ENCODE measurements at regions not wholly inside any gene's neighbourhood (a gene's known extent, or its start where the extent isn't known, plus 50 kb on each side); places are given as distances from the start of the nearest gene placed in this dataset.
"Not testable (repeated sequence)": the region's sequence is repeated elsewhere in the genome, so short reads cannot be mapped to it uniquely, and the experiment has no call there.

- intact Hi-C loops (cut with DNase I): no loop called here
- no peak for DNase-seq (ENCODE audit: missing footprints)
- no peak for ATAC-seq
Observed at GRCh38 chr7:9149499-9150082, 716.2 kb downstream of the NXPH1 start.

DNA sequence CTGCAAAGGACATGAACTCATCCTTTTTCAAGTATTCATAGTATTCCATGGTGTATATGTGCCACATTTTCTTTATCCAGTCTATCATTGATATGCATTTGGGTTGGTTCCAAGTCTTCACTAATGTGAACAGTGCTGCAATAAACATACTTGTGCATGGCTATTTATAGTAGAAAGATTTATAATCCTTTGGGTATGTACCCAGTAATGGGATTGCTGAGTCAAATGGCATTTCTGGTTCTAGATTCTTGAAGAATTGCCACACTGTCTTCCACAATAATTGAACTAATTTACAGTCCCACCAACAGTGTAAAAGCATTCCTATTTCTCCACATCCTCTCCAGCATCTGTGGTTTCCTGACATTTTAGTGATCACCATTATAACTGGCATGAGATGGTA lies 730.3 kb downstream of the NXPH1 start:
- ATAC-seq; intact Hi-C loops (cut with DNase I); DNase-seq (ENCODE audit: missing footprints): not testable (repeated sequence)

DNA sequence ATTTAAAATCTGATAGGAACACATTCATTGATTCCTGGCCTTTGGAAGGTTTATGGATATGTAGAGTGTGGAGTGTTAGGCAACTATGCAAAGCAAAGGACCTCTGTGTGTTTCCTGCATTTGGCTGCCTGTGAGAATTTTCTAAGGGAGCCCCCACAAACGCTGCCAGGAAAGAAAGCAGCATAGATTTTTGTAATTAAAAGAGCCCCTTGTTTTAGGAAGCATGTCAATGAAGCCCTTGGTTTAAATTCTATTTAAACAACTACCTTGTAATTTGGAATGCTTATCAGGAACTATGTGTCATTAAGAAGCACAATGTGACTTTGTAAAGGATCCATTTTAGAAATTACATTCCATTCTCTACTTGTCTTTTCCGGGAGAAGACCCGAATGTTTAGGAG lies 742.5 kb downstream of the NXPH1 start:
- DNase-seq (ENCODE audit: missing footprints) (no peak), ATAC-seq (no peak)
- intact Hi-C loops (cut with DNase I): no loop called here

DNA sequence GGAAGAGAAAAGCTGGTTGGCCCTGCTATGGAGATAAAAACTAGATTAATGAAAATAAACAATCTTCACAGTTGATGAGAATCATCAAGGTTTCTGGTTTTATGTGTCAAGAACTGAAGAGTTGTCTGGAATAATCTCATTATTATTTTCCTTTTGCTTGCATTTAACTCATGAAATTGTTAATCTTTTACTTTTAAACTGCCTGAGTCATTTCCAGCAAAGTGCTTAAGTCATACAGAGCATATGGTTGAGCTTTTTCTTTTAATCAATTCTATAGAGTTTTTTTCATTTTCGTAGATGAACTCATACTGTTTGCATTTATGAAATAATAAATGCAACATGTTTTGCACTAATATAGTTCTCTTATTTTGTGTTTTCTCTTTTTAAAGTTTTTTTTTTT lies 747.9 kb downstream of the NXPH1 start:
- intact Hi-C loops (cut with DNase I): no loop called here
- DNase-seq (ENCODE audit: missing footprints) (no peak), ATAC-seq (no peak)

GRCh38 chr7:9186730-9187129 lies 753.3 kb downstream of the NXPH1 start:
- DNase-seq (ENCODE audit: missing footprints) (no peak), ATAC-seq (no peak)
- intact Hi-C loops (cut with DNase I): no loop called here

DNA sequence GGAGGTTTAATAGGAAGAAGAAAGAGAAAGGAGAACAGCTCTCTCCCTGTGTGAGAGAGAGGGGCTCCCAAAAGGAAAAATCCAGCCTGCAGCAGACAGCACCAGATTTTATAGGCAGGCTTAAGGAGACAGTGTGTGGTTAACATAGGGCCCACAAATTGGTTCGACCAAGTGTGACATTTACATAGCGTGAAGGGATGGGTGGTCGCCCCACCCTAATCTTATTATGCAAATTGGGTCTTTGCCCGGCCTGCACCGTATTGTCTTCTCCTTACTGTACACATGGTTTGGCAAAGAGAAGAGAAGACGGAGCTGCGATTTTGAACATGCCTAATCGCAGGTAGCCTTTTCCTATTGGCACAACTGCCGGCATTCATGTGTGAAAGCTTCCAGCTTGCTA lies 756.3 kb downstream of the NXPH1 start:
- intact Hi-C loops (cut with DNase I): no loop called here
- ATAC-seq: no peak
- no peak for DNase-seq (ENCODE audit: missing footprints)

- intact Hi-C loops (cut with DNase I): no loop called here
- DNase-seq (ENCODE audit: missing footprints): no peak
- no peak for ATAC-seq
Observed at GRCh38 chr7:9192969-9193368, 759.6 kb downstream of the NXPH1 start.

DNA sequence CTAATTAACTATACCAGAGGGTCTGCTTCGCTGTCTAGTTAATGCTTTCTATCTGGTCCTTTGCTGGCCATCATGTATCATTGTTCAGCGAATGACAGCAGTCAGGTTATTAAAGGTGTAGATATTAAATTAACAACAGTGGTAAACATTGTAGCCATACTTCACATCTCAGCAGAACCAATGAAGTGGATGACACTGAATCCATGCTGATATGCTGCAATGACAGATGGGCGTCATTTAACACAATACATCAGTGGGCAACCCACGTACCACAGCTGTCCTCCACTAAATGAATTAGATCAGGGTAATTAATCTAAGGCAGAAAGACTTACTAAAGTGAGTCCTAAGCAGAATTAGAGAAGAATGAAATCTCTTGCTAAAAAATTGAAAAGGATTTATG lies 767.2 kb downstream of the NXPH1 start:
- DNase-seq (ENCODE audit: missing footprints) (no peak), ATAC-seq (no peak)
- intact Hi-C loops (cut with DNase I): no loop called here

DNA sequence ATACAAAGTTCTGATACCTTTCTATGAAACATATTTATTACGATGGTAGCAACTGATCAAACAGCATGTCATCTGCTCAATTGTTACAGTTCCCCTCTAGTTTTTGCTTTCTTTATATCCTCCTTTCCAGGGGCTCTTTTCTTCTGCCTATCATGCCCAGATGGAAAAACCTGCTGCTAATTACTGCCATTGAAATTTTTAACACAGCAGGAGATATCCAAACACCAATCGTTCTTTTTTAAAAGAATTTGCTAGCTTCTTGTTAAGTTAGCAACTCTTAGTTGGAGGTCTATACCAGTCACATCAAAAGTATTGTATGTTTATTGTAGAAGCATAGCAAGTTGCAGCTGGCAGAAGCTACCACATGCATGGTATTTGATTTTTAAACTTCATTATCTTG lies 768.5 kb downstream of the NXPH1 start:
- ATAC-seq: no peak
- intact Hi-C loops (cut with DNase I): no loop called here
- no peak for DNase-seq (ENCODE audit: missing footprints)

- DNase-seq (ENCODE audit: missing footprints) (no peak), ATAC-seq (no peak)
- intact Hi-C loops (cut with DNase I): no loop called here
Observed at GRCh38 chr7:9204571-9204970, 771.2 kb downstream of the NXPH1 start.

DNA sequence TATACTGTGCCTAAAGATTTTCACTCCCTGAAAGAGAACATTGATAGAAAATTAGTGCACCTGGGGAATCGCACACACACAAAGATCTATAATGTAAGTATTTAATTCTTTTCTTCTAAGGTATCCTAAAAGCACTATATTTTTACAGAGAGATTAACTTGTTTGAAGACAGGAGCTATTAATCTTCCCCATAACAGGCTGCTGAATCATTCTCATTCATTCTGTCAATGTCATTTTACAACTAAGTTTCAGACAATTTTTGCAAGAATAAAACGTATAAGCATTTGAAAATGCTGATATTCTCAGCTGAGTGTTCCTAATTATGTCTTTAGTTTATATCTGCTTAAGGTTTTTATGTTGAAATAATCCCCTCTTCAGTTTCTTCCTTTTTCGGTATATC lies 776.7 kb downstream of the NXPH1 start:
- no peak for DNase-seq (ENCODE audit: missing footprints)
- intact Hi-C loops (cut with DNase I): no loop called here
- no peak for ATAC-seq

GRCh38 chr7:9217204-9217603 lies 783.8 kb downstream of the NXPH1 start:
- intact Hi-C loops (cut with DNase I): no loop called here
- ATAC-seq: no peak
- DNase-seq (ENCODE audit: missing footprints): no peak

DNA sequence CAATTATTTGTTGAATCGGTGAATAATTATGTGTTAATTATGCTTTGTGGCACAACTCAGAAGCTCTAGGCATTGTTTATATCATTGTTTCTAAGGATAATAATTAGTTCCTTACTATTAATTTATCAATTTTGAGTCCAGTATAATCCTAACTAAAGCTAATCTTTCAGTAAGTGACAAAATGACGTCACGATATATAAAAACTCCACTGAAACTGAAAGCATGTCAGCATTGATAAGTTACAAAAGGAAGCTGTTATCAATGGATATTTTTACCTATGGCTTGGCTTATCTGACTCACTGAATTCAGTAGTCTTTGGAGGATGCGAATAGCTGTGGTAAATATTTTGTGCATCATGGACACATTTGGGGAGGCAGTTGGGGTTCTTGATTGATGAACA lies 793.1 kb downstream of the NXPH1 start:
- DNase-seq (ENCODE audit: missing footprints) (no peak), ATAC-seq (no peak)
- intact Hi-C loops (cut with DNase I): no loop called here

- DNase-seq (ENCODE audit: missing footprints): no peak
- intact Hi-C loops (cut with DNase I): no loop called here
Observed at GRCh38 chr7:9231630-9232121, 798.3 kb downstream of the NXPH1 start.

DNA sequence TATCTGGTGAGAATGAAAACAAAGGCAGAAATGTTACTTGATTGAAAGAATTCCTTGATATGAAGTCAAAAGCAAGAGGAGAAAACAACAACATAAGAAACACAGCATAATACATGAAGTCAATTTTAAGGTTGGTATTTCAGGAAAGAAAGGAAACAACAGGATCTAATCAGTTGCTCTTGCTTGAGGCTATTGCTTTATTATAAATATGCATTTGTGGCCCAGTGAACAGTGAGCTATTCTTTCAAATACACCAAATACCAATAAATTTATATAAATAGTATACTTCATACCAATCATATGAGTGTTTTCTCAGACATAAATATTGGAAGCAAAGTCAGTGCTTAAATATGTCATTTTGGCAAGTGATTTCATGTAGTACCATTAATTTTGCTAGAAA lies 806.6 kb downstream of the NXPH1 start:
- ATAC-seq (no peak), DNase-seq (ENCODE audit: missing footprints) (no peak)
- intact Hi-C loops (cut with DNase I): no loop called here

More at GRCh38 chr7:9231630-9232121, 798.3 kb downstream of the NXPH1 start:
- no peak for ATAC-seq

- ATAC-seq: no peak
- intact Hi-C loops (cut with DNase I): no loop called here
Observed at GRCh38 chr7:9241826-9242225, 808.4 kb downstream of the NXPH1 start.

DNA sequence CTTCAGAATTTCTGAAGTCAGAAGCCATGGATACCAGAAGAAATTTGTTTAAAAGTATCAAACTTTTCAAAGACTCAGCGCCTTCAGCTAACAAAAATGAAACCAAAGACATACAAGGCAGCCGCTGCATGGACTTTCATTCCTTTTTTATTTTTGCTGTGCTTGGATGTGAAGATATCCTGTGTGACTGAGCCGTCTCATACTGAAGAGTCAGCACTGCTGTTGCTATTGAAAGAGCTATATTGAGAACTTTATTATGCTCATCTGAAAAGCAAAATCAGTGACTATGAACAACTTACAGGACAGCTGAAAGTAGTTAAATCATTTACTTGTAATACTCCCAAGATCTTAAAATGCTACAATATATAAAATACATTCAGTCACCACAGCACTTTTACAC lies 809.2 kb downstream of the NXPH1 start:
- no peak for ATAC-seq
- intact Hi-C loops (cut with DNase I): no loop called here
- DNase-seq (ENCODE audit: missing footprints): no peak

More at GRCh38 chr7:9241826-9242225, 808.4 kb downstream of the NXPH1 start:
- no peak for DNase-seq (ENCODE audit: missing footprints)

- DNase-seq (ENCODE audit: missing footprints) (peak; percentile 37), ATAC-seq (no peak)
- intact Hi-C loops (cut with DNase I): no loop called here
Observed at GRCh38 chr7:9250876-9251275, 817.5 kb downstream of the NXPH1 start.

GRCh38 chr7:9264395-9264794 lies 831.0 kb downstream of the NXPH1 start:
- ATAC-seq (no peak), DNase-seq (ENCODE audit: missing footprints) (no peak)
- intact Hi-C loops (cut with DNase I): no loop called here

DNA sequence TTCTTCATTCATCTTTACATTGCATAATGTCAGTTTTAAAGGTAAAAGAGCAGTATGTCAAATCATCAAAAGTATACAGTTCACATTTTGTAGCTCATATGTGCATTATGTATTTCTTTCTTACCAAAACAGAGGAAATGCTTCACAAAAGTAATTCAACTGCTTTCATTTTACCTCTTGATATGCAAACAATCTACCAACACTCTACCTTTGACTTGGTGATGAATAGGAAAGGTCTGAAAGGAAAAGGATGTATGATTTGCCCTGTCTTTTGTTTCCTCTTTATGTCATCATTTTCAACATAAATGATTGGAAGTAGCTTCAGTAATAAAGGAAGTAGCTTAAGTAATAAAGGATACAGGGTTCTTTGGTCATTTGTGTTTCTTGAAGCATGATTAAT lies 846.7 kb downstream of the NXPH1 start:
- DNase-seq (ENCODE audit: missing footprints) (no peak), ATAC-seq (no peak)
- intact Hi-C loops (cut with DNase I): no loop called here

DNA sequence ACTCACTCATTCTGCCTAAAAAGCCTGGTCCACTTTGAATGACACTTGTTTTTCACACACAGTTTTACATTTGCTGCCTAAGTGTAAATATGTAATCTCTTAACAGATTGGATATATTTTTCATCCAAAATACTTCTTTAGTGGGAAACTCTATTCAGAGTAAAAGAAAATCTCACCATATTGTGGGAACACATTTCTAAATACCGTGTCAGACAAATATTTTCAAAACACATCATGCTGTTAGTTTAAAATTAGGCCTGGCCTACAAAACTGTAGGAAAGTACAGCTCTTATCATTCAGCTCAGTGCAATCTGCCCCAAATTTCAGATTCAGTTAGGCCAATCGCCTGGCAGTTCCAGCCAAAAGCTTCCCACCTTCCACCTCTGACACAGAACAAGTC lies 849.8 kb downstream of the NXPH1 start:
- DNase-seq (ENCODE audit: missing footprints) (no peak), ATAC-seq (no peak)
- intact Hi-C loops (cut with DNase I): no loop called here
